ENCODE measurements at regions not wholly inside any gene's neighbourhood (a gene's known extent, or its start where the extent isn't known, plus 50 kb on each side); places are given as distances from the start of the nearest gene placed in this dataset.

DNA sequence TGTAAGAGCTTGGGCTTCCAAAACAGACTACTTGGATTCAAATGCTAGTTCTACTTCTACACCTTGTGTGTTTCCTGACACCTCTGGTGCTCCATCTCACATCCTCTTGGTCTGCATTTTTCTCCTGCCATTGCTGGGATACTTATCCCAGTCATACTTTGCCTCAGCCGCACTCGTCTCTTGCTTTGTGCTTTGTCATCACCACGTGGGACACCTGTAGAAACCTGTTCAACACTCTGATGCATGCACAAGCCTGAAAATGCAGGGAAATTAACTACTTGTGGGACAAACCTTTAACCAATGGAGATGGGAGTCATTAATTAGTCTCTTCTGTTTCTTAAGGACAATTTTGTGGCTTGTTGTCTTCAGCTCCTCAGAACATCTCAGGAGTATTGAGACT is 94.2 kb upstream of the PHYHIPL start:
- no peak for FAIRE-seq
- no peak for DNase-seq (ENCODE audit: insufficient read length, low spot score)
- TF ChIP-seq TAF1 (IDR thresholded peaks at IDR 0.05; ENCODE audit: low read depth, low read length): no peak
- no peak for TF ChIP-seq PAX5 (IDR thresholded peaks at IDR 0.05; ENCODE audit: insufficient read depth, low read length, severe bottlenecking)
- TF ChIP-seq SPI1 (IDR thresholded peaks at IDR 0.05; ENCODE audit: low read depth, low read length): no peak
- no peak for TF ChIP-seq POU2F2 (IDR thresholded peaks at IDR 0.05; ENCODE audit: low read depth, low read length)
- TF ChIP-seq POLR2A (IDR thresholded peaks at IDR 0.05; ENCODE audit: low read depth, low read length): no peak
- TF ChIP-seq POLR2AphosphoS5 (IDR thresholded peaks at IDR 0.05; ENCODE audit: low read depth, low read length): no peak

DNA sequence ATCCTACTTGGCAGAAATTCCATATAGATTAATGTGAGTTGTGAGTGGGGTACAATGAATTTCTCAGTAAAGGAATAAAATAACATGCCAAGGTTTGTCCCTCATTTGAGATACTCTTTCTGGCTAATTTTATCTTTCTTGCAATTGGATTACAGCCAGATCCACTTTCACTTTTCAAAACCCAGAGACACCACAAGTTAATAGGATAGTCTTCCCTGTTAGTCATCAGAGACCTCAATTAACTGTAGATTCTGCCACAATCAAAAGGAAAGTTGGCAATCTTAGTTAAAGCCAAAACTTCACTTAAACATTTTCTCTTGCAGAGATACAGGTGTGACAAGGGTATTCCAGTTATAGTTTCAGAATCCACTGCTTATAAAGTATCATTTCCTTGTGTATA is 91.4 kb upstream of the PHYHIPL start:
- FAIRE-seq (no peak), DNase-seq (ENCODE audit: insufficient read length, low spot score) (no peak)
- no peak for TF ChIP-seq POLR2AphosphoS5 (IDR thresholded peaks at IDR 0.05; ENCODE audit: low read depth, low read length)

GRCh38 chr10:59085711-59086502 is 90.5 kb upstream of the PHYHIPL start:
- no peak for DNase-seq (ENCODE audit: insufficient read length, low spot score)
- no peak for FAIRE-seq
- TF ChIP-seq TAF1 (IDR thresholded peaks at IDR 0.05; ENCODE audit: low read depth, low read length) (no peak), SPI1 (IDR thresholded peaks at IDR 0.05; ENCODE audit: low read depth, low read length) (no peak), POLR2AphosphoS5 (IDR thresholded peaks at IDR 0.05; ENCODE audit: low read depth, low read length) (no peak), POLR2A (IDR thresholded peaks at IDR 0.05; ENCODE audit: low read depth, low read length) (no peak), POU2F2 (IDR thresholded peaks at IDR 0.05; ENCODE audit: low read depth, low read length) (no peak), PAX5 (IDR thresholded peaks at IDR 0.05; ENCODE audit: insufficient read depth, low read length, severe bottlenecking) (no peak)

- no peak for DNase-seq (ENCODE audit: insufficient read length, low spot score)
- FAIRE-seq: no peak
- TF ChIP-seq TAF1 (IDR thresholded peaks at IDR 0.05; ENCODE audit: low read depth, low read length): no peak
- TF ChIP-seq POLR2AphosphoS5 (IDR thresholded peaks at IDR 0.05; ENCODE audit: low read depth, low read length): no peak
- TF ChIP-seq POLR2A (IDR thresholded peaks at IDR 0.05; ENCODE audit: low read depth, low read length): no peak
- no peak for TF ChIP-seq POU2F2 (IDR thresholded peaks at IDR 0.05; ENCODE audit: low read depth, low read length)
- TF ChIP-seq PAX5 (IDR thresholded peaks at IDR 0.05; ENCODE audit: insufficient read depth, low read length, severe bottlenecking): no peak
- no peak for TF ChIP-seq SPI1 (IDR thresholded peaks at IDR 0.05; ENCODE audit: low read depth, low read length)
Measured at GRCh38 chr10:59087486-59087885, 89.0 kb upstream of the PHYHIPL start.

GRCh38 chr10:59088912-59089573 is 87.4 kb upstream of the PHYHIPL start:
- no peak for TF ChIP-seq TAF1 (IDR thresholded peaks at IDR 0.05; ENCODE audit: low read depth, low read length)
- TF ChIP-seq POLR2A (IDR thresholded peaks at IDR 0.05; ENCODE audit: low read depth, low read length): no peak
- TF ChIP-seq POLR2AphosphoS5 (IDR thresholded peaks at IDR 0.05; ENCODE audit: low read depth, low read length): no peak
- no peak for TF ChIP-seq POU2F2 (IDR thresholded peaks at IDR 0.05; ENCODE audit: low read depth, low read length)
- TF ChIP-seq SPI1 (IDR thresholded peaks at IDR 0.05; ENCODE audit: low read depth, low read length): no peak
- no peak for TF ChIP-seq PAX5 (IDR thresholded peaks at IDR 0.05; ENCODE audit: insufficient read depth, low read length, severe bottlenecking)
- no peak for FAIRE-seq
- DNase-seq (ENCODE audit: insufficient read length, low spot score): no peak

GRCh38 chr10:59090817-59091622 is 85.4 kb upstream of the PHYHIPL start:
- TF ChIP-seq POU2F2 (IDR thresholded peaks at IDR 0.05; ENCODE audit: low read depth, low read length): no peak
- TF ChIP-seq TAF1 (IDR thresholded peaks at IDR 0.05; ENCODE audit: low read depth, low read length): no peak
- TF ChIP-seq POLR2AphosphoS5 (IDR thresholded peaks at IDR 0.05; ENCODE audit: low read depth, low read length): no peak
- no peak for TF ChIP-seq POLR2A (IDR thresholded peaks at IDR 0.05; ENCODE audit: low read depth, low read length)
- no peak for TF ChIP-seq PAX5 (IDR thresholded peaks at IDR 0.05; ENCODE audit: insufficient read depth, low read length, severe bottlenecking)
- TF ChIP-seq SPI1 (IDR thresholded peaks at IDR 0.05; ENCODE audit: low read depth, low read length): no peak
- FAIRE-seq: no peak

DNA sequence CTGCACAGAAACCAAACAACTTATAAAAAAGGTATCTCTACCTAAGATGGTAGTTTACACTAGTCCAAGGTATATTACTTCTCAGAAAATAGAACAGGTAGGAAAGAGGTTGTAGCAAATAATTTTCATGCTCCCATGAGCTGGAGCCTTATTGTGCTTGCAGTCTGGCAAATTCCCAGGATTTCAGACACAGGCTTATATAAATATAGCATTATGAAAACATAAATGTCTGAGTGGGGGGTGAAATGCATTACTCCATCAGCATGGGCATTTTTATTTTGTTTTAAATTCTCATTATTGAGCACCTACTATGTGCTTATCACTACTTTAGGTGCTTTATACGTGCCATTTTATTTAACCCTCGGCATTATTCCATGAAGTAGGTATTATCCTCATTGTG is 83.0 kb upstream of the PHYHIPL start:
- TF ChIP-seq POU2F2 (IDR thresholded peaks at IDR 0.05; ENCODE audit: low read depth, low read length): no peak
- TF ChIP-seq TAF1 (IDR thresholded peaks at IDR 0.05; ENCODE audit: low read depth, low read length): no peak
- FAIRE-seq (no peak), DNase-seq (ENCODE audit: insufficient read length, low spot score) (no peak)

More at GRCh38 chr10:59090817-59091622, 85.4 kb upstream of the PHYHIPL start:
- no peak for DNase-seq (ENCODE audit: insufficient read length, low spot score)

DNA sequence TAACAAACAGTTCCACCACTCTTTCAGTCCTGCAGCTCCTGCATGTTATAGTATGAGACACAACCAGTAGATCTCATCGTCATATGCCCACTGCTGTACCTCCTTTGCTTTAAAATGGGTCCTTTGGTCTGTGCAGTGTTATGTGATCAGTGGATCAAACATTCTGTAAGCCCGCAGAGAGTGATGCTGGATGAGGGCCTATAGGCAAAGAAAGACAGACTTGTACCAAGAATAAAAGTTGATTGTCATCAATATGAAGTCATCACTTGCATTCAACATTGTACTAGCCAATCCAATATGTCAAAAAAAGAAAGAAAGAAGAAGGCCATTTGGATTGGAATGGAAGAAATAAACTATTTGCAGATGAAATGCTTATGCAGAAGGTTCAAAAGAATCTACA is 79.8 kb upstream of the PHYHIPL start:
- no peak for FAIRE-seq
- no peak for DNase-seq (ENCODE audit: insufficient read length, low spot score)
- TF ChIP-seq POLR2AphosphoS5 (IDR thresholded peaks at IDR 0.05; ENCODE audit: low read depth, low read length) (no peak), PAX5 (IDR thresholded peaks at IDR 0.05; ENCODE audit: insufficient read depth, low read length, severe bottlenecking) (no peak), TAF1 (IDR thresholded peaks at IDR 0.05; ENCODE audit: low read depth, low read length) (no peak), SPI1 (IDR thresholded peaks at IDR 0.05; ENCODE audit: low read depth, low read length) (no peak), POU2F2 (IDR thresholded peaks at IDR 0.05; ENCODE audit: low read depth, low read length) (no peak), POLR2A (IDR thresholded peaks at IDR 0.05; ENCODE audit: low read depth, low read length) (no peak)

GRCh38 chr10:59098387-59098786 is 78.1 kb upstream of the PHYHIPL start:
- TF ChIP-seq POU2F2 (IDR thresholded peaks at IDR 0.05; ENCODE audit: low read depth, low read length) (no peak), PAX5 (IDR thresholded peaks at IDR 0.05; ENCODE audit: insufficient read depth, low read length, severe bottlenecking) (no peak), POLR2AphosphoS5 (IDR thresholded peaks at IDR 0.05; ENCODE audit: low read depth, low read length) (no peak), SPI1 (IDR thresholded peaks at IDR 0.05; ENCODE audit: low read depth, low read length) (no peak), POLR2A (IDR thresholded peaks at IDR 0.05; ENCODE audit: low read depth, low read length) (no peak), TAF1 (IDR thresholded peaks at IDR 0.05; ENCODE audit: low read depth, low read length) (no peak)
- FAIRE-seq (no peak), DNase-seq (ENCODE audit: insufficient read length, low spot score) (no peak)

Data from GM12891 (cell line).